ENCODE measurements at regions not wholly inside any gene's neighbourhood (a gene's known extent, or its start where the extent isn't known, plus 50 kb on each side); places are given as distances from the start of the nearest gene placed in this dataset.
"Not testable (repeated sequence)": the region's sequence is repeated elsewhere in the genome, so short reads cannot be mapped to it uniquely, and the experiment has no call there.

DNA sequence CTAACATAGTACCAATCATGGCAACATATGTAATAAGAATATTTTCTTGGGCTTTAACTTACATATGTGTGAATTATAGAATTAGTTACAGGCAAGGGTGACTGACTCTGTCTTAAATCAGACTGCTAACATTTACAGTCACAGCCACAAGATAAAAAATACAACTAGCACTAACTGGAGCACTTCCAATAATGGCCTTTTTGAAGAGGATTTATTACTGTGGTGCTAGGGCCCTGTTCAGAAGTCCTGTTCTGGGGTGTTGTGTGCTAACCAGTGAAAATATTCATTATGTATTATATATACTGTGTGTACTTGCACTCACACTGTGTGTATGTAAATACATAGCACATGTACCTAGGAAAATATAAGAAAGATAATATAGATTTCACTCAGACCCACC is 1611.2 kb downstream of the PCDH18 start:
- no peak for DNase-seq (ENCODE audit: low spot score)

DNA sequence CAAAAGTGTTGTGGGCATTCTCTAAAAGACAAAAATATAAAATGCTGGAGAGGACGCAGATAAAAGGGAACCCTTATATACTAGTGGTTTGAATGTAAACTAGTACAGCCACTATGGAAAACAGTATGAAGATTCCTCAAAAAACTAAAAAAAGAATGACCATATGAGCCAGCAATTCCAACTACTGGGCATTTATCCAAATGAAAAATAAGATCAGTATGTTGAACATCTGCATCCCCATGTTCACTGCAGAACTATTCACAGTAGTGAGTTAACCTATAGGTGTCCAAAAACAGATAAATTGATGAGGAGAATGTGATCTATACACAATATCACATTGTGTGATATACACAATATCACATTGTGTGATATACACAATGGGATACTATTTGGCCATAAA is 1615.3 kb downstream of the PCDH18 start:
- DNase-seq (ENCODE audit: low spot score) = no peak

DNA sequence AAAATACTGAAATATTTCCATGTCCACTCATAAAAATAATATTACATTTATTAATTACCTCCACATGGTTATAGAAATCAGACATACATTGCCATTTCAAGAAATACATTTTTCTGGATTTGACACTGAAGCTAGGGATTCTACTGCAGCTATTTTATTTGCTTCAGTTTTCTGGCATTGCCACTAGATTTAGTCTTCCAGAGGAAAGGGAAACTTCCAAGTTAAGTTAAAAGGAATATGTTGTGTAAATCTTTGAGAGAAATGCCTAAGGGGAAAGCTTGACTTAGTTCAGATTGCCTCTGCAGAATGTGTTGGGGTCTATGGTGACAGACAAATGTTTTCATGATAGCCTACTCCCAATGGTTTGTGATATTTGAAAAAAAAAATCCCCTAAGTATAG is 1631.3 kb downstream of the PCDH18 start:
- no peak for DNase-seq (ENCODE audit: low spot score)

DNA sequence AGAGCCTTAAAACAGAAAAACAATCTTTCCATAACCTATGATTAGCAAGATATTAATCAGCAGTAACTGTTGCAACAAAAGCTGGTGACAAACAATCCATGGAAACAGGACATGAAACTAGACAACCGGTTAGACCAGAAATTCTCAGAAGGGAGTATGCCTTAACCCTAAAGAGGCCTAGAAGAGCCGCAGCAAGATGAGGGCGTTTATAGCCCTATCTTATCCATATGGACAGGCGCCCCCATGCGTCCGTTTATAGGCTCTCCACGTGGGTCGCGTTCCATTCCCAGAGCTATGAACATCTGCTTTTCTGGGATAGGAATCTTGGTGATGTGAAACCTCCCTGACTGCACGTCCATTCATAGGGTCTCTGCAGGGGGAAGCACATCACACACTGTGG is 1662.7 kb upstream of the PABPC4L start:
- not testable (repeated sequence) for DNase-seq (ENCODE audit: low spot score)

DNA sequence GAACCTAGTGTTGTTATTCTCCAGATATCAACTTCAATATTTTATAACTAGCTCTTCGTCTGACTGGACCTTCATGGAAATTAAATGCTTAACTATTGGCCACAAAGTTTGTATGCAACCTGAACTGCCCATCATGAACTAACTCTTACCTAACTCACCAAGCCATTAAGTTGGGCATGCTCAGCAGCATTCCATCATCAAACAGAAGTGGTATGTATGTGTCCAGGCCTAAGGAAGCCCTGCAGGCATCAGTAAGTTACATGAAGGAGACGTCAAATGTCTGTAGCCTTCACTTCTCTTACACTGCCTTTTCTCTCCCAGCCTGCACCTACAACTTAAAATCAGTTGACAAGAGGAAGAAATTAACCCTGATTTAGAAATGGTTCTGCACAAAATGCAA is 1639.2 kb upstream of the PABPC4L start:
- DNase-seq (ENCODE audit: low spot score) = no peak

DNA sequence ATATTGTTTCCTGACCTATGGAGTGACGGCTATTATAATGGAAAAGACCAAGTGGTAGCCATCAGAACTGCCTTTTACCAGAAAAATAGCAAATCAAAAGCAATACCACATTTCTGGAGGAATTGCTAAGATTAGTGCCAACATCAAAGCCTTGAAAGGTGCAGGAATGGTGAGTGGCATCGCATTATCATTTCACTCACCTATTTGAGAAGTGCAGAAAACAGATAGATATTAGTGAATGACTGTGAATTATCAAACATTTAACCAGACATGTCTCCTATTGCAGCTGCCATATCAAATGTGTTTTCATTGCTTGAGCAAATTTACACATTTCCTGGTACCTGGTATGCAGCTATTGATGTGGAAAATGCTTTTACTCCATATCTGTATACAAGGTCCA is 1638.1 kb upstream of the PABPC4L start:
- no peak for DNase-seq (ENCODE audit: low spot score)

DNA sequence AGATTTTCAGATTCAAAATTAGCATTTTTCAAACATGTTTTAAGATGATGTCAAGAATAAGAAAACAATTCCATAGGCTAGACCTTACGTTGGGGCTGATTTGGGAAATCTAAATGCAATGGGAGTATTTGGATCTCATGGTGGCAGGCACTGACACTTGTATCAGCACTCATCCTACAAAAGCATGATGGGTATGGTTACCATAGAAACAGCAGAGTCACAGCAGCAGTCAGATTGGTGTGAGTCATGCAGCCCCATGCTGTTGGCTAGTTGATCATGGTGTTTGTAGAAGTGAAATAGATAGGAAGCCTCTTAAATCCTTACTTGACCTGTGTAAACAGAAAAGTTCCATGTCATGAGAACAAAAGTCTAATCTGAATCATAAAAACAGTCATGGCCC is 1637.3 kb upstream of the PABPC4L start:
- peak; percentile 68 for DNase-seq (ENCODE audit: low spot score)

DNA sequence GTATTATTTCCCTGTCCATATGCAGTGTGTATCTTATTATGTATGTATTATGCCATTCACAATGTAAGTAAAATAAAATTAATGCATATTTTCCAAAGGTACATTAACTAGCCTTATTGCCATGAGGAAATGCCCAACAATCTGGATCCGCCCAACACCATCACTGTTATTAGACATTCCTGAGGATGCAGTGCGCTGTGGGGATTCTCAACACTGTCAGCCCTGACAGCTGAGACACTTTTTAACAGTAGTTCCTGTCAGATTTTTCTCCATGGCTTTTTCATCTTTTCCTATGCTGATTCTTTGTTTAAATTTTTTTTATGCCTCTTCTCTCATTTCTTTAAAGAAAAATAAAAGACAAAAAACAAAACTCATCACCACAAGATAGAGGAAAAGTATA is 1632.9 kb upstream of the PABPC4L start:
- DNase-seq (ENCODE audit: low spot score) = no peak

DNA sequence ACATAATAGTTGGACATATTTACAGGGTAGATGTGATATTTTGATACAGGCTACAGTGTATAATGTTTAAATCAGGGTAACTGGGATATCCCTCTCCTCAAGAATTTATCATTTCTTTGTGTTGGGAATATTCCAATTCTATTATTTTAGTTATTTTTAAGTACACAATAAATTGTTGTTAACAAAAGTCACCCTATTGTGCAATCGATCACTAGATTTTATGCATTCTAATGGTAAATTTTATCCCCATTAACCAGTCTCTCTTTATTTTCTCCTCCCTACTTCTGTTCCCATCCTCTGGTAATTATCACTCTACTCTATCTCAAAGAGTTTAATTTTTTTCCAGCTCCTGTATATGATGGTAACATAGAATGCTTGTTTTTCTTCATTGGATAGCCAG is 1631.9 kb upstream of the PABPC4L start:
- DNase-seq (ENCODE audit: low spot score) = no peak

DNA sequence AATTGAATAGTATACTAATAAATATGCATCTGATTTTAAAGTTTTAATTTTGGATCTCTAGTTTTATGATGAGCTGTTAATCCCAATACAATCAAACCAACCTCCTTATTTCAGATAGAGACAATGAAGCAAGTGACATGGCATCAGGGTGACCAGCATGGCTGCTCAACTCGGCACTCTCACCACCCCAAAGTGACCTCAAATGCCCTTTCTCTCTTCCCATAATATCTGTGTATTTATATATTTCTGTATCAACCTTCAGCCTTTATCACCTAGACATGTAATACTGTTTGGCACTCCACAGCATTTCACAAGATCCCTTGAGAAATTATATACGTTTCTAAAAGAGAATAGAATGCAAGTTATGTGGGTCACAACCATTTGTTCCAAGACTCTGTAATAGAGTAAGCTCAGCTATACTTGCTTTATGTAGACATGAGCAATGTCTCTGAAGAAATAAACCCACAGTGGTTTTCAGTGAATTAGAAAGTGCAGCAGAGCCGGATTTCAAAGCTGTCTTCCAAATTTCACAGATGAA is 1623.2 kb upstream of the PABPC4L start:
- DNase-seq (ENCODE audit: low spot score) = no peak

DNA sequence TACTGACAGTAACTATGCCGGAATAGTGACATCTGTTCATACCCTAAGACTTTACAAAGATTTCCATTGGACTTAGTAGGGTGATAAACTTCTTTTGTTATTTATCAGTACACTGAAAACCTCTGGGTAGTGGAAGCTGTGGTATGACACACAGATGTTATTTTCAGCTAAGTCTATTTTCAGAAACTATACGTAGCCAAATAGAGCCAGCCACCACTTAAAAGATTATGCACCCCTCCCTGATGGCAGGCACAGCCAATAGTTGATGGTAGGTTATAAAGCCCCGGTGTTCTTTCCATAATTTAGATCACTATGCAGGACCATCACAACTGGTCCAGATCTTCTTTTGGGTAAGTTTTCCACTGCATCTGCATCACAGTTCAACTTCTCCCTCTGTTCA is 1603.2 kb upstream of the PABPC4L start:
- DNase-seq (ENCODE audit: low spot score) = no peak

DNA sequence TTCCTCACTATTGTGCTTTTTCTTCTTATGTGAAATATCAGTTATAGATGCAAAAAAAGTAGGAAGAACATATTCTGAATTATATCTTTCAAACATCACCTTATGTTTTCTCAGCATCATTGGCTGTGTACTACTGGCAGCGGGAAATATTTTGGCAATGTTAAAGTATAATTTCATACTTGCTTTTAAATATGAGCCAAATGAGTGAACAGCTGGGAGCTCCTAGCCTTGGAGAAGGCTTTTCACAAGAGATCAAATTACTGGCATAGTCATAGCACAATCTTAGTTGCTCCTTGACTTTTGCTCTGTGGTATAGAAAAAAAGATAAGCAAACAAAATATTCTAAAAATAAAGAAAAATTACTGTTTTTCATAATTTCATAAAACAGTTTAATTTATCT is 1575.8 kb upstream of the PABPC4L start:
- no peak for DNase-seq (ENCODE audit: low spot score)

DNA sequence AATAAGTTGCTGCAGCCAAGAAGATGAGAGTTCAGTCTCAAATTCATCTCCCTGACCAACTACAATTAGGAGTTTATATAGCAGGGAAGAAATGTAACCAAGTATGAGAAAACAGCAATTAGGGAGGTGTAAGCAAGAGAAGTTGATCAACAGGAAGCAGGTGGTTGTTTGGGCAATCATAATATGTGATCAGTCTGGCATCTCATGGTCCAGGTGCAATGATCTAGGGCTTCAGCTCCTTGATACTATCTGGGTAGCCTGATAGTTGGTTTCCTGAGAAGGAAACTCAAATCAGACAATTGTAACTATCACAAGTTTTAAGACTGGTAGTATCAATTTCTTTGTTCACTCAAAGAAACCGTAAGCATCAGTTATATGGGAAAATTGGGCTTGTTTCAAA is 1574.3 kb upstream of the PABPC4L start:
- DNase-seq (ENCODE audit: low spot score) = no peak

DNA sequence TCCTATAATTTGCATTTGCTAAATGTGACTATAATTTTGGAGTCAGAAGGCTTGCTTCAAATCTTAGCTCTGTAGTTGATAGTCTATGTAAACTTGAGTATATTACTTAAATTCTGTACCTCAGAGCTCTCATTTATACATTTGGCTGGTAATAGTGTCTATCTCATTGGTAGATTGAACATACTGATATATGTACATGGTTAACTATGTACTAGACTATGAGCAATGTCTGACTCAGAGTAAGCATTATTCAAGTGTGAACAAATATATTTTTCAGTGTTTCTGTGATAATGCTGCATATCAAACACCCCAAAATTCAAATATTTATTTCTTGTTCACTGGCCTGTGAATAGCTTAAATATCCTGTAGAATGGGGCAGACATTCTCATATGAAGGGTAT is 1568.9 kb upstream of the PABPC4L start:
- DNase-seq (ENCODE audit: low spot score) = no peak

DNA sequence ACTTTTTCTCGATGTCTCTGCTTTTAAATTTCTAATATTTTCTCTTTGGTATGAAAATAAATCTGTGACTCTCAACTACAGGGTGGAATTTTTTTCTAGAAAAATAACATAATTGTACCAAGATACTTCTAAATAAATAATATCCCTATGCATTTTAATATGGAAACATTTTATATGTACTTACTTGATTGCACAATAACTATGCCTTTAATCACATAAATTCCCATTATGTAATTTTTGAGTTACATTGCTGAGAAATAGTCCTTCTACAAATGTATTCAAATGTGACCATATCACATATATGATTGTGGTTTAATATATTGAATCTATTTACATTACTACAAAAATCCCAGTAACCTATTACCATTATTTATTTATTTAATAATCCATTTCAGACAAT is 1543.3 kb upstream of the PABPC4L start:
- no peak for DNase-seq (ENCODE audit: low spot score)

DNA sequence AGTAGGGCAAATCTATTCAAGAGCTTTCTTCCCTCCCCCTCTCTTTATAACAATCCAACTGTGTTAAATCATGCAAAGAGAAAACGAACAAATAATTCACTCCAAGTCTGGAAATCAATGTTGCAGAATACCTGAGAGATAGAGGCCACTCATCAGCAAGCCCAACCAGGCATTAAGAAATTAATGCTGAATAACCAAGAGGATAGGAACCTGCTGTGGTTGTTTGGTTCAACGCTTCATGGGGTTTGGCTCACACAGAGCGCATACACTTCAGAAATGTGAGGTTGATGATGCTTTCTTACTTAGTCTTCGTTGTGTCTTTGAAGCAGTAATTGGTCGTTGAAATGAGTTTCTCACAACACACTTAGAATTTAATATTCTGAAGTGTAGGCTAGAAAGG is 1540.0 kb upstream of the PABPC4L start:
- DNase-seq (ENCODE audit: low spot score) = no peak

DNA sequence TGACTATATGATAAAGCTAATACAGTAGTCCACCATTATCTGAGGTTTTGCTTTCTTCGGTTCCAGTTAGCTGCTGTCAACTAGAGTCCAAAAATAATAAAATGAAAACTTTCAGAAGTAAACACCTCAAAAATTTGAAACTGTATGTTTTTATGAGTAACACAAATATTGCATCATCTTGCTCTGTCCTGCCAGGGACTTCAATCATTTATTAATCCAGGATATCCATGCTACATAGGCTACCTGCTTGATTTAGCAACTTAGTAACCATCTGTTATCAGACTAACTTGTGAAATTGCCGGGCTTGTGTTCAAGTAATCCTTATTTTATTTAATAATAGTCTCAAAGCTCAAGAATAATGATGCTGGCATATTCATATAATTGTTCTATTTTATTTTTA is 1537.8 kb upstream of the PABPC4L start:
- no peak for DNase-seq (ENCODE audit: low spot score)

DNA sequence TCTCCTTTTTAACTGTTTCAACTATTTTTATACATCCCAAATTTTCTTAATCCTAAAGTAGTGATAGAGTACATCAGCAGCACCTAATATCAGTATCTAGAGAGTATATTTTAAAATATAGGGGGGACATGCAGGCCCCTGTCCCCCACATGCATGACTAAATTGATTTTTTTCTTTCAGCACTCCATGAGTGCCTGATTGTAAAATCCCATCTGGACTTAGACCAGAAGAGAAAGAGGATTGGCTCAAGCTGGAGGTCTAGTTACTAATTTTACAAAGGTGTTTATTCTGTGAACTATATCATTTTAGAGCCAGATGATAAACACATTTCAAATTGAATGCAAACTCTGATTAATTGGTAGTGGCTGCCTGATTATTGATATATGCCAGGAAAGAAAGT is 1533.9 kb upstream of the PABPC4L start:
- DNase-seq (ENCODE audit: low spot score) = no peak

DNA sequence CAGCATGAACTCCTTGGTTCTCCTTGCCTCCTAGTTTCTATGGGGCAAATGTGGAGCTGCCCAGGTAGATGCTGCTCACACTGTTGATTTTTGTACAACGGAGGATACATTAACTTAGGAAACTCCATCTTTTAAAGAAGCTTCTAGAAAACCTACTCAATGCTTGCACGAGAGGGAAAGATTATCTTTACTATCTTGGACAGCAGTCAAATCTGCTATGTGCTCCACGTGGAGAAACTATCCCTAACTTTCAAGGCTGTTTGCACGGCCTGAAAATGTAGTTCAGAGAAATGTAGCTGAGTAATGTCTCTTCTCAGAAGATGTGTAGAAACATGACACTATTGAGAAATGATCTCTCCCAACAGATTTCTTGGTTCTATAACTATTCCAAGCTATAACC is 1530.9 kb upstream of the PABPC4L start:
- DNase-seq (ENCODE audit: low spot score) = no peak

DNA sequence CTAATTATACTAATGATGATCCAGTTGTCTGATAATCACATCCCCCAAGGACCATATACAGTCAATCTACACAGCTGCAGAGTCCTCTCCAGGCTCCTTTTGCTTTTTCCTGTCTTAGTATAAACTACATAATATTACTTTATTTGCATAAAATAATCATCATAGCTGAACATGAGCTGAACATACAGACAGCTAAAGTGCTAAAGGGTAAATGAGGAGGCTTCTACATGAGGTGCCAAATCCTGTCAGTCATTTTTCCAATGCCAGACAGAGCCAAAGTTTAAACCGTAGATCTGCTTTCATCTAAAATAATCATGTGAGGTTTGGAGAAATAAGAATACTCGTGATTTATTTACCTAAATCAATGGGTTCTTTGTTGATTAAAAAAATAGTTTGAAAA is 1530.1 kb upstream of the PABPC4L start:
- DNase-seq (ENCODE audit: low spot score) = no peak

DNA sequence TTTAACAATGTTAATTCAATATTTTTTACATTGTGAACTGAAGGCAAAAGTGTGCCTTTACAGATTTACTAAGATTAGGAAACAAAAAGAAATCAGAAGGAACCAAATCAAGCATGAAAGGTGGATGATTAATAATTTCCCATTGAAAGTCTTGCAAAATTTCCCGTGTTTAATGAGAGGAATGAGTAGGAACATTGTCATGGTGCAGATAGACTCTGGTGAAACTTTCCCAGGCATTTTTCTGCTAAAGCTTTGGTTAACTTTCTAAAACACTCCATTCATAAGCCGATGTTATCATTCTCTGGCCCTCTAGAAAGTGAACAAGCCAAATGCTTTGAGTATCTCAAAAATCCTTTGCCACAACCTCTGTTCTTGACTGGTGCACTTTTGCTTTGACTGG is 1522.8 kb upstream of the PABPC4L start:
- no peak for DNase-seq (ENCODE audit: low spot score)

DNA sequence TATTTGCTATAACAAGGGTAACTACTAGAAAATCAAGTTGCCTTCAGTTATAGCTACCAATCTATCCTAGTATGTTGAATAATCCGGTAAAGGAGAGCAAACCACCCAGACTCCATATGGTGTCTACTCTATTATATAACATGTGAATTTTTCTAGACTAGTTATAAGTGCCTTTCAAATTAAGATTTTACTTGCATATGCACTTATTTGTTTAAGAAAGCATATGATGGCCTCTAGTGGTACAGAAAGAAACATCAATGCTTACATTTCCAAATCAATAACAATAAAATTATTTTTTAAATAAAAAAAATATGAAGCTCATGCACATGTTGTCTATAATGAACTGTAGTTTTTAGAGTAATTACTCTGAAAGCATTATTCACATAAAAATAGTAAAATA is 1516.4 kb upstream of the PABPC4L start:
- no peak for DNase-seq (ENCODE audit: low spot score)

DNA sequence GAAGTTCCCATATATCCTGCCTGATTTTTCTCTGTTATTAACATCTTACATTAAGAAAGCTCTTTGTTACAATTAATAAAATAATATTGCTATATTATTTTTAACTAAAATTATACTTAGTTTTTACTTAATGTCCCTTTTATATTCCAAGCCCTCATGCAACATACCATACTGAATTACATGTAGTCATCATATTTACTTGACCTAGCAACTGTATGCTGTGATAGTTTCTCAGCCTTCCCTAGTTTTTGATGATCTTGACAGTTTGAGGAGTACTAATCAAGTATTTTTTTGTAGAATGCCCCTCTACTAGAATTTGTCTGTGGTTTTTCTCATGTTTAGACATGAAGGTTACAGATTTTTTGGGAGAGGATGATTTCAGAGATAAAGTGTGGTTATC is 1503.8 kb upstream of the PABPC4L start:
- no peak for DNase-seq (ENCODE audit: low spot score)

DNA sequence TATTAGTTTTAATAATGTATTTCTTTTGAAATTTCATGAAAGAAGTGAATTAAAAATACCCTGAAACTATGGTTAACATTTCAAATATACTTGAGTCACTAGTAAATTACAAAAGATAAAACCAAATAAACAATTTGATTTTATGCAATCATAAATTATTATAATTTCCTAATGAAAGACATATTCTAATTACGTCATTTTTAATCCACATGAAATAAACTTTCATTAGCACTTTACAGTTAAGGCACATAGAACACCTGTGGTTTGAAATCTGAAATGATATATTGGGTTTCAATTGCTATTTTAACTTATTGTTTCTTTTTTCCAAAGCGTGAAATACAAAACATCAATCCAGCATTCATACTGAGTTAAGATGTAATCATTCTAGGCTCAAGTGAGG is 1492.5 kb upstream of the PABPC4L start:
- DNase-seq (ENCODE audit: low spot score) = no peak

DNA sequence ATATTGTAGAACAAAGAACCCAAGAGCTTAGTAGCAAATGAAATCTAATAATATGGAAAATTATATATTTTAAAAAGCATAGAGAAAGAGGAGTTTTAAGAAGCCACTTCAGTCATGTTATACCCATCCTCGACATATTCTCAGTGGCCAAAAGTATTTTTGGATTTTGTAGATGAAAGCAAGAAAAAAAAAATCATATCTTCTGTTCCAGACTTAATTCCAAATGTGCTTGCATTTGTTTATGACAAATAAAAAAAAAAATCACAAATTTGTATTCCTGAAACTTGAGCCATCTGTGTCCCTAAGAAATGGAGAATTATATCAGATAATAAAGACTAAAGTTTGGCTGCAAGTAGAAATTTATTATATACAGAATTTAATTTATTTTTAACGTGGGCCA is 1482.4 kb upstream of the PABPC4L start:
- no peak for DNase-seq (ENCODE audit: low spot score)

All from Ammon's horn (tissue), 1 donor.